ENCODE measurements at regions not wholly inside any gene's neighbourhood (a gene's known extent, or its start where the extent isn't known, plus 50 kb on each side); places are given as distances from the start of the nearest gene placed in this dataset.

DNA sequence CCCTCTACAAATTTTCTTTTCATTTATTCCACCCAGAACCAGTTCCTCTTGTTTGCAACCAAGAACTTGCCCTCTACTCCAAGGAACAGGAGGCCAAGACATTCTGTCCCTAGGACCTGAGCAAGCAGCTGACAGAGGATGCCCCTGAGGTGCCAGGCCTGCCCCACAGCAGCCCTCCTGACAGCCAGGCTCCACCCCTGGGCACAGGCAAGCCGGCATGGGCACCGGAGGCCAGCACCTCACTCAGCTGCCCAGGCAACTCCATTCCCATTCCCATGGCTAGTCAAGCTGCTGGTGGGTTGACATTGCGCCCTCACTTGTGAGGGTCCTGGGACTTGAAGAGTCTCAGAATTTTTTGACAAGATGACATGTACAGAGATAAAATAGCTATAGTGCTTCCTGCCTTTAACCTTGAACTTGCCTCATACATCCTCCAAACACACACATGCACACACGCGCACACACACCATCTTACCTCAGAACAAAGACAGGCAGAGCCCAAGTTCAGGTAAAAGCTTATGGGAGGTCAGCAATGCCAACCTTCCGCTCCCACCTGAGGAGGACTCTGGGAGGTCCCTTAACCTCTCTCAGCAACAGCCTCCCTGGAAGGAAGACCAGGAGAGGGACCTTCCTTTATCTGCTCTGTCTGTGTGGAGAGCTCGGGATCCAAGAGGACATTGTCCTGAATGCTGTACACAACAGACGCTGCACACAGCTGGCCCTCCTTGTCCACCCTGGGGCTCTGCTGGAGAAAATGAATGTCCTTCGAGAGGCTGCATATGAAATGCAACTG lies 620.9 kb upstream of the CADM1 start (continued):
- TF ChIP-seq, protein P1, sequence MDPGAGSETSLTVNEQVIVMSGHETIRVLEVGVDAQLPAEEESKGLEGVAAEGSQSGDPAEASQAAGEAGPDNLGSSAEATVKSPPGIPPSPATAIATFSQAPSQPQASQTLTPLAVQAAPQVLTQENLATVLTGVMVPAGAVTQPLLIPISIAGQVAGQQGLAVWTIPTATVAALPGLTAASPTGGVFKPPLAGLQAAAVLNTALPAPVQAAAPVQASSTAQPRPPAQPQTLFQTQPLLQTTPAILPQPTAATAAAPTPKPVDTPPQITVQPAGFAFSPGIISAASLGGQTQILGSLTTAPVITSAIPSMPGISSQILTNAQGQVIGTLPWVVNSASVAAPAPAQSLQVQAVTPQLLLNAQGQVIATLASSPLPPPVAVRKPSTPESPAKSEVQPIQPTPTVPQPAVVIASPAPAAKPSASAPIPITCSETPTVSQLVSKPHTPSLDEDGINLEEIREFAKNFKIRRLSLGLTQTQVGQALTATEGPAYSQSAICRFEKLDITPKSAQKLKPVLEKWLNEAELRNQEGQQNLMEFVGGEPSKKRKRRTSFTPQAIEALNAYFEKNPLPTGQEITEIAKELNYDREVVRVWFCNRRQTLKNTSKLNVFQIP (CRISPR knock-in tag; IDR thresholded peaks at IDR 0.05; ENCODE audit: borderline replicate concordance, low read depth), result no peak
- TF ChIP-seq ESRRG (CRISPR knock-in tag; IDR thresholded peaks at IDR 0.05), result no peak
- no peak for TF ChIP-seq PPARA (CRISPR knock-in tag; IDR thresholded peaks at IDR 0.05; ENCODE audit: borderline replicate concordance)
- TF ChIP-seq ZNF70 (CRISPR knock-in tag; IDR thresholded peaks at IDR 0.05), result no peak
- TF ChIP-seq BACH2 (CRISPR knock-in tag; IDR thresholded peaks at IDR 0.05; ENCODE audit: borderline replicate concordance), result no peak
- no peak for TF ChIP-seq ZNF8 (CRISPR knock-in tag; IDR thresholded peaks at IDR 0.05)
- TF ChIP-seq ZFP30 (CRISPR knock-in tag; IDR thresholded peaks at IDR 0.05), result no peak

- ATAC-seq, result no peak
- TF ChIP-seq ZNF8 (CRISPR knock-in tag; IDR thresholded peaks at IDR 0.05), result no peak
- TF ChIP-seq OSR1 (CRISPR knock-in tag; IDR thresholded peaks at IDR 0.05), result no peak
- TF ChIP-seq ARNTL (CRISPR knock-in tag; IDR thresholded peaks at IDR 0.05; ENCODE audit: borderline replicate concordance, low read depth), result no peak
- TF ChIP-seq ZC3H10 (CRISPR knock-in tag; IDR thresholded peaks at IDR 0.05), result no peak
- no peak for TF ChIP-seq GLIS3 (CRISPR knock-in tag; IDR thresholded peaks at IDR 0.05)
- no peak for TF ChIP-seq TOX (CRISPR knock-in tag; IDR thresholded peaks at IDR 0.05; ENCODE audit: borderline replicate concordance)
- no peak for TF ChIP-seq ZNF565 (CRISPR knock-in tag; conservative IDR thresholded peaks at IDR 0.05; ENCODE audit: low read depth)
- no peak for TF ChIP-seq ZNF70 (CRISPR knock-in tag; IDR thresholded peaks at IDR 0.05)
- TF ChIP-seq, protein P2, sequence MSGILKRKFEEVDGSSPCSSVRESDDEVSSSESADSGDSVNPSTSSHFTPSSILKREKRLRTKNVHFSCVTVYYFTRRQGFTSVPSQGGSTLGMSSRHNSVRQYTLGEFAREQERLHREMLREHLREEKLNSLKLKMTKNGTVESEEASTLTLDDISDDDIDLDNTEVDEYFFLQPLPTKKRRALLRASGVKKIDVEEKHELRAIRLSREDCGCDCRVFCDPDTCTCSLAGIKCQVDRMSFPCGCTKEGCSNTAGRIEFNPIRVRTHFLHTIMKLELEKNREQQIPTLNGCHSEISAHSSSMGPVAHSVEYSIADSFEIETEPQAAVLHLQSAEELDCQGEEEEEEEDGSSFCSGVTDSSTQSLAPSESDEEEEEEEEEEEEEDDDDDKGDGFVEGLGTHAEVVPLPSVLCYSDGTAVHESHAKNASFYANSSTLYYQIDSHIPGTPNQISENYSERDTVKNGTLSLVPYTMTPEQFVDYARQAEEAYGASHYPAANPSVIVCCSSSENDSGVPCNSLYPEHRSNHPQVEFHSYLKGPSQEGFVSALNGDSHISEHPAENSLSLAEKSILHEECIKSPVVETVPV (CRISPR knock-in tag; IDR thresholded peaks at IDR 0.05), result no peak
- TF ChIP-seq ESRRG (CRISPR knock-in tag; IDR thresholded peaks at IDR 0.05), result no peak
- no peak for TF ChIP-seq RARB (CRISPR knock-in tag; IDR thresholded peaks at IDR 0.05)
Measured at GRCh38 chr11:116123739-116124138, 619.5 kb upstream of the CADM1 start.

DNA sequence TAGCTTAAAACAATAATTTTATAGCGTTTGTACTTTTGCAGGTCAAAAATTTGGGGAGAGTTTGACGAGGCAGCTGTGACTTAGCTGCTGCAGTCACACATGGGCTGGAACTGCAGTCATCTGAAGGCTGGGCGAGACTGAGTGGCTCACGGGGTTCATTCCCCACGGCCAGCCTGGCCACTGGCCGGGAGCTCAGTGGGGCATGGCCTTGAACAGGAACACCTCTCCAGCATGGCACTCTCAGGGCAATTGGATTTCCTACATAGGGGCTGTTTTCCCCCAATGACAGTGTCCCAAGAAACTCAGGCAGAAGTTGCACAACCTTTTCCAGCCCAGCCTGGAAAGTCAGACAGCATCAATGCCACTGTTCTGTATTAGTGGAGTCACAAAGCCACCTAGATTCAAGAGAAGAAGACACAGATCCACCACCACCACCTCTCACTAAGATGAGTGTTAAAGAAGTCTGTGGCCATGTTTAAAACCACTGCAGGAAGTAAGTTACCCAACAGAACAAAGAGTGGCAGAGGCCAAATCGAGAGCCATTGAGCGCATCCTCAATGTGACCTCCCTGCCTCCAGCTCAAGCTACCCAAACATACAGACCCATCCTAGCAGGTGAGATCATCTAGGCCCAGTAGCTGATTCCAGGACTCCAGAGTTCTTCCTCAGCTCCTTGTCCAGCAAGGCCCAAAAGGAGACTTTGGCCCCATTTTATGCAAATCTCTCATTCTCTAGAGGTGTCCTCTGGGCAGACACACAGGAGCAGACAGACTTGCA lies 618.7 kb upstream of the CADM1 start:
- no peak for TF ChIP-seq TOX (CRISPR knock-in tag; IDR thresholded peaks at IDR 0.05; ENCODE audit: borderline replicate concordance)
- no peak for TF ChIP-seq PPARA (CRISPR knock-in tag; IDR thresholded peaks at IDR 0.05; ENCODE audit: borderline replicate concordance)
- TF ChIP-seq ZC3H10 (CRISPR knock-in tag; IDR thresholded peaks at IDR 0.05), result no peak
- TF ChIP-seq GLIS3 (CRISPR knock-in tag; IDR thresholded peaks at IDR 0.05), result no peak
- no peak for TF ChIP-seq CSDC2 (CRISPR knock-in tag; IDR thresholded peaks at IDR 0.05)
- no peak for TF ChIP-seq ZNF8 (CRISPR knock-in tag; IDR thresholded peaks at IDR 0.05)
- no peak for ATAC-seq

DNA sequence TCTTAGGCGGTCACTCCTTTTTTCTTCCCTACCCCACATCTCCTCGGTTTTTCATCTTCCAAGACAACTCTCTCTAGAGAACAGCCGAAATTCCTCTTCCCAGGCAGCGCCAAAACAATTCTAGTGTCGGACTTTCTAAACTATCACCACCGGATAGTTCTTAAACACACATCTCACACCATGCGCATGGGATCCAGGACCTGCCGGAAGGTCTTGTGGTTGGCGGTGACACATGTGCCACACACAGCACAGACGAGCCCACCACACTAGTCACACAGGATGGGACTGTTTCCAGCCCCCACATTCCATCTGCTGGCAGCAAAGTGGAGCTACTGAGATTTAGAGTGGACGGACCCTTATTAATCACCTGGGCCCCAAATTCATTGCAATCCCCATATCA lies 614.9 kb upstream of the CADM1 start:
- no peak for ATAC-seq
- TF ChIP-seq BACH2 (CRISPR knock-in tag; IDR thresholded peaks at IDR 0.05; ENCODE audit: borderline replicate concordance), result no peak
- TF ChIP-seq, protein P3, sequence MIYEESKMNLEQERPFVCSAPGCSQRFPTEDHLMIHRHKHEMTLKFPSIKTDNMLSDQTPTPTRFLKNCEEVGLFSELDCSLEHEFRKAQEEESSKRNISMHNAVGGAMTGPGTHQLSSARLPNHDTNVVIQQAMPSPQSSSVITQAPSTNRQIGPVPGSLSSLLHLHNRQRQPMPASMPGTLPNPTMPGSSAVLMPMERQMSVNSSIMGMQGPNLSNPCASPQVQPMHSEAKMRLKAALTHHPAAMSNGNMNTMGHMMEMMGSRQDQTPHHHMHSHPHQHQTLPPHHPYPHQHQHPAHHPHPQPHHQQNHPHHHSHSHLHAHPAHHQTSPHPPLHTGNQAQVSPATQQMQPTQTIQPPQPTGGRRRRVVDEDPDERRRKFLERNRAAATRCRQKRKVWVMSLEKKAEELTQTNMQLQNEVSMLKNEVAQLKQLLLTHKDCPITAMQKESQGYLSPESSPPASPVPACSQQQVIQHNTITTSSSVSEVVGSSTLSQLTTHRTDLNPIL (CRISPR knock-in tag; IDR thresholded peaks at IDR 0.05; ENCODE audit: low read depth), result no peak
- TF ChIP-seq, protein P2 (CRISPR knock-in tag; IDR thresholded peaks at IDR 0.05), result no peak
- TF ChIP-seq TOX (CRISPR knock-in tag; IDR thresholded peaks at IDR 0.05; ENCODE audit: borderline replicate concordance), result no peak
- TF ChIP-seq, protein P4, sequence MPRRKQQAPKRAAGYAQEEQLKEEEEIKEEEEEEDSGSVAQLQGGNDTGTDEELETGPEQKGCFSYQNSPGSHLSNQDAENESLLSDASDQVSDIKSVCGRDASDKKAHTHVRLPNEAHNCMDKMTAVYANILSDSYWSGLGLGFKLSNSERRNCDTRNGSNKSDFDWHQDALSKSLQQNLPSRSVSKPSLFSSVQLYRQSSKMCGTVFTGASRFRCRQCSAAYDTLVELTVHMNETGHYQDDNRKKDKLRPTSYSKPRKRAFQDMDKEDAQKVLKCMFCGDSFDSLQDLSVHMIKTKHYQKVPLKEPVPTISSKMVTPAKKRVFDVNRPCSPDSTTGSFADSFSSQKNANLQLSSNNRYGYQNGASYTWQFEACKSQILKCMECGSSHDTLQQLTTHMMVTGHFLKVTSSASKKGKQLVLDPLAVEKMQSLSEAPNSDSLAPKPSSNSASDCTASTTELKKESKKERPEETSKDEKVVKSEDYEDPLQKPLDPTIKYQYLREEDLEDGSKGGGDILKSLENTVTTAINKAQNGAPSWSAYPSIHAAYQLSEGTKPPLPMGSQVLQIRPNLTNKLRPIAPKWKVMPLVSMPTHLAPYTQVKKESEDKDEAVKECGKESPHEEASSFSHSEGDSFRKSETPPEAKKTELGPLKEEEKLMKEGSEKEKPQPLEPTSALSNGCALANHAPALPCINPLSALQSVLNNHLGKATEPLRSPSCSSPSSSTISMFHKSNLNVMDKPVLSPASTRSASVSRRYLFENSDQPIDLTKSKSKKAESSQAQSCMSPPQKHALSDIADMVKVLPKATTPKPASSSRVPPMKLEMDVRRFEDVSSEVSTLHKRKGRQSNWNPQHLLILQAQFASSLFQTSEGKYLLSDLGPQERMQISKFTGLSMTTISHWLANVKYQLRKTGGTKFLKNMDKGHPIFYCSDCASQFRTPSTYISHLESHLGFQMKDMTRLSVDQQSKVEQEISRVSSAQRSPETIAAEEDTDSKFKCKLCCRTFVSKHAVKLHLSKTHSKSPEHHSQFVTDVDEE (CRISPR knock-in tag; IDR thresholded peaks at IDR 0.05), result no peak
- no peak for TF ChIP-seq ISL1 (CRISPR knock-in tag; IDR thresholded peaks at IDR 0.05)
- no peak for TF ChIP-seq GLIS3 (CRISPR knock-in tag; IDR thresholded peaks at IDR 0.05)
- no peak for TF ChIP-seq ZC3H10 (CRISPR knock-in tag; IDR thresholded peaks at IDR 0.05)
- TF ChIP-seq, protein P1 (CRISPR knock-in tag; IDR thresholded peaks at IDR 0.05; ENCODE audit: borderline replicate concordance, low read depth), result no peak
- TF ChIP-seq ARNTL (CRISPR knock-in tag; IDR thresholded peaks at IDR 0.05; ENCODE audit: borderline replicate concordance, low read depth), result no peak
- no peak for TF ChIP-seq ZNF70 (CRISPR knock-in tag; IDR thresholded peaks at IDR 0.05)
- TF ChIP-seq SNAI2 (CRISPR knock-in tag; IDR thresholded peaks at IDR 0.05), result no peak
- no peak for TF ChIP-seq CSDC2 (CRISPR knock-in tag; IDR thresholded peaks at IDR 0.05)
- no peak for TF ChIP-seq RARB (CRISPR knock-in tag; IDR thresholded peaks at IDR 0.05)
